GM12865 (cell line): ENCODE measurements at regions not wholly inside any gene's neighbourhood (a gene's known extent, or its start where the extent isn't known, plus 50 kb on each side); places are given as distances from the start of the nearest gene placed in this dataset.

Source experiments
- DNase-seq: peaks from one replicate; pipeline ENCODE4 v3.0.0; 2010; ENCODE audit warnings: low read depth
- H3K4me3 ChIP-seq: 2 replicates; pipeline ENCODE4 v1.5.1; 2011; ENCODE audit warnings: mild to moderate bottlenecking, low read depth, low read length, control low read depth
- TF ChIP-seq, protein P1 (sequence below): IDR thresholded peaks from 2 replicates; pipeline ENCODE4 v1.5.1; 2011; ENCODE audit warnings: low read length, control low read depth, low read depth, inconsistent platforms; ENCODE audit not compliant: insufficient read depth; ENCODE audit errors: missing control alignments

DNA sequence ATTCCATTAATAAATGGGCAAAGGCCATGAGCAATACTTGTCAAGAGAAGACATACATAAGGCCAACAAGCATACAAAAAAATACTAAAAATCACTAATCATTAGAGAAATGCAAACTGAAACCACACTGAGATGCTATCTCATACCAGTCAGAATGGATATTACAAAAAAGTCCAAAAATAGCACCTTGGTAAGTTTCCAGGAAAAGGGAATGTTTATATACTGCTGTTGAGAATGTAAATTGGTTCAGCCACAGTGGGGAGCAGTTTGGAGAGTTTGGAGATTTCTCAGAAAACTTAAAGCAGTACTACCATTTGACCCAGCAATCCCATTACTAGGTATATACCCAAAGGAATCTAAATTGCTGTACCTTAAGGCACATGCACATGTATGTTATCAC is 467.7 kb downstream of the CDH11 start:
- TF ChIP-seq, protein P1, sequence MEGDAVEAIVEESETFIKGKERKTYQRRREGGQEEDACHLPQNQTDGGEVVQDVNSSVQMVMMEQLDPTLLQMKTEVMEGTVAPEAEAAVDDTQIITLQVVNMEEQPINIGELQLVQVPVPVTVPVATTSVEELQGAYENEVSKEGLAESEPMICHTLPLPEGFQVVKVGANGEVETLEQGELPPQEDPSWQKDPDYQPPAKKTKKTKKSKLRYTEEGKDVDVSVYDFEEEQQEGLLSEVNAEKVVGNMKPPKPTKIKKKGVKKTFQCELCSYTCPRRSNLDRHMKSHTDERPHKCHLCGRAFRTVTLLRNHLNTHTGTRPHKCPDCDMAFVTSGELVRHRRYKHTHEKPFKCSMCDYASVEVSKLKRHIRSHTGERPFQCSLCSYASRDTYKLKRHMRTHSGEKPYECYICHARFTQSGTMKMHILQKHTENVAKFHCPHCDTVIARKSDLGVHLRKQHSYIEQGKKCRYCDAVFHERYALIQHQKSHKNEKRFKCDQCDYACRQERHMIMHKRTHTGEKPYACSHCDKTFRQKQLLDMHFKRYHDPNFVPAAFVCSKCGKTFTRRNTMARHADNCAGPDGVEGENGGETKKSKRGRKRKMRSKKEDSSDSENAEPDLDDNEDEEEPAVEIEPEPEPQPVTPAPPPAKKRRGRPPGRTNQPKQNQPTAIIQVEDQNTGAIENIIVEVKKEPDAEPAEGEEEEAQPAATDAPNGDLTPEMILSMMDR: no peak
- DNase-seq: no peak
- no peak overlapping the region for H3K4me3 ChIP-seq

DNA sequence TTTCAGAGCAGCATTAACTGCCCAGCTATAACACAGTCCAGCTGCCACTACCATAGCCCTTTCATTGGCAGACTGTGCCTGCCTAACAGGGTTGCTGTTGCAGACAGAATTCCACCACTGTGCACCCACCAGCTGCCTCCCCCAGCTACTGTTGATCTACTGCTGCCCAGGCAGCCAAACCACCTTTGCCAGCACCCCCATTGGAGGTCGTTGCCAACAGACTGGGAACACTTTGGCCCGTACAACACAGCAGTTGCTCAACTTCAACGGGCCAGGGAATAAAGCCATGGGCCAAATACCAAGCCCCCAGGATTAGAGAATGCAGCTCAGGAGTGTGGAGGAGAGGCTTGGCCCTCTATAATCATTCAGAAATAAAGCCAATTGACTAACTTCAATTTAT is 473.6 kb downstream of the CDH11 start:
- TF ChIP-seq, protein P1: no peak
- no peak overlapping the region for H3K4me3 ChIP-seq
- DNase-seq: no peak

DNA sequence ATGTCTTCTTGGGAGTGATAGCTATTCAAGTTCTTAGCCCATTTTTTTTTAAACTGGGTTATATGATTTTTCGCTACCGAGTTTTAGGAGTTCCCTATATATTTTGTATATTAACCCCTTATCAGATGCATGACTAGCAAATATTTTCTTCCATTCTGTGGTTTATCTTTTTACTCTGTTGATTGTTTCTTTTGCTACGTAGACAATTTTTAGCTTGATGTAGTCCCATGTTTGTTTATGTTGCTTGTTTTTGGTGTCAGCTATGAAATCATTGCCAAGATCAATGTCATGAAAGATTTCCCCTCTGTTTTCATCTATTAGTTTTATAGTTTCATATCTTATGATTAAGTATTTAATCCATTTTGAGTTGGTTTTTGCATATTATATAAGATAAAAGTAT is 480.5 kb downstream of the CDH11 start:
- TF ChIP-seq, protein P1: no peak
- H3K4me3 ChIP-seq: no peak overlapping the region
- no peak for DNase-seq

DNA sequence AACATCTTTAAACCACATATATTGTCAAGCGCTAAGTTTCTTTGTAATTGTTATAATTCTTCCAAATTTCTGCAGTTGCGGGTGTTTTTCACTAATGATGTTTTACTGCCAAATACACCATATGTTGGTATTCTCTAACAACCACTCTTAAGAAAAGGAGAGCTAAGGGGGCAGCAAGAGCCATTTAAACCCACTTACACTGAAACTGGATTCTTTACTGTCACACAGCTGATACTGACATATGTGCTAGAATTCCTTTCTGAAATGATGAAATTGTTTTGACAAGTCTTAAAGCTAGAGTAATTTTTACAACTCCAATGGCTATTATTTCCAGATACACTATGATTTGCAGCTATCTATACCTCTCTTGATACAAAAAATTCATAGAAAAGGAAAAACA is 483.1 kb downstream of the CDH11 start:
- H3K4me3 ChIP-seq: no peak overlapping the region
- no peak for DNase-seq
- TF ChIP-seq, protein P1: no peak

DNA sequence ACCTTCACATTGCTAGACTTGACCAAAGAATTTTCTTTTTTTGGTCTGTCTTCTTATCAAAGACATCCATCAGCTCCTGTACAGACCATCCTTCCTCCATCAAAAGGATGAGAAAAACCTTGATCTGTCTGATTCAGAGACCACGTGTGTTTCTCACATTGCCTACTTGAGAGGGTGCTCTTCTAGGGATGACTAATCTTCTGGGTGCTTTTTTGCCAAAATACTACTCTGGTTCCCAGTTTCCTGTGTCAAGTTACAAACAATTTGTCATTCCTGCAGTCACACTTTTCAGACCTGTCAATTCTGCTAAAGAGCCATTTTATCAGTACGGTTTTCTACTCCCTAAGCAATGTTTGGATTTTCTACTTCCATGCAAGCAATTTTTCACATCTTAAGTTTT is 492.2 kb downstream of the CDH11 start:
- TF ChIP-seq, protein P1: no peak
- no peak overlapping the region for H3K4me3 ChIP-seq
- DNase-seq: no peak

DNA sequence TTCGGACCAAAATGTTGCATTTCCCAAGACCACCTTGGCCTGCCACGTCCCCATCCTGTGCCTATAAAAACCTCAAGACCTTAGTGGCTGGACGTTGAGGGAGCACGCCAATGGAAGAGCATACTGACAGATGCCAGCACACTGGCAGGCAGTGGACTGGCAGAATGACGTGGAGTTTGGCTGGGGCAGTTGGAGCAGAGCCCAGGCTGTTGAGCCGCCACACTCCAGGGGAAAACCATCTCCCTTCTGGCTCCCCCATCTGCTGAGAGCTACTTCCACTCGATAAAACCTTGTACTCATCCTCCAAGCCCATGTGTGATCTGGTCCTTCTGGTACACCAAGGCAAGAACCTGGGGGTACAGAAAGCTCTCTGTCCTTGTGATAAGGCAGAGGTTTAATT is 494.1 kb downstream of the CDH11 start:
- TF ChIP-seq, protein P1: no peak
- no peak for DNase-seq

DNA sequence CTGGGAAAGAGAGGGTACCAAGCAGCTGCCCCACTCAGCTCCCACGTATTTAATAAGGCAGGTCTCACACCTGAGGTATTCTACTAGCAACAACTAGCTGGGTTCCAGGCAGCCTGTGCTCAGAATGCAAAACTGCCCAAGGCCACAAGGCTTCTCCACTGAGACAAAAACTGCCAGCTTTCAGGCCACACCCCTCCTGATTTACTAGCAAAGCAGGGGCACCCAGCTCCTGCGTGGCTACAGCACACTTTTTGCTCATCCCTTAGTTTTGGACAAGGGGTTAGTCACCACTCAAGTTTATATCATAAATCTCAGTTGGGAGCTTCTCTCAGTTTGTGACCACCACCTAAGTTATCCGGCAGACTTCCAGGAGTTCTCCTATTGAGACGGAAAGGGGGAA is 494.6 kb downstream of the CDH11 start:
- TF ChIP-seq, protein P1: no peak
- DNase-seq: no peak
- no peak overlapping the region for H3K4me3 ChIP-seq

More for the DNA sequence above, 494.1 kb downstream of the CDH11 start:
- H3K4me3 ChIP-seq: no peak overlapping the region
